GM18909 (cell line): ENCODE measurements at regions not wholly inside any gene's neighbourhood (a gene's known extent, or its start where the extent isn't known, plus 50 kb on each side); places are given as distances from the start of the nearest gene placed in this dataset.

Experiments used
- ATAC-seq: cut with Tn5 transposase; IDR thresholded peaks from one replicate; pipeline ENCODE4 v1.9.1; 2021; ENCODE audit warnings: mild to moderate bottlenecking; ENCODE audit not compliant: unreplicated experiment, poor library complexity

GRCh38 chr12:19006626-19007137, 122.9 kb upstream of the PLEKHA5 start:
- ATAC-seq = no peak

DNA sequence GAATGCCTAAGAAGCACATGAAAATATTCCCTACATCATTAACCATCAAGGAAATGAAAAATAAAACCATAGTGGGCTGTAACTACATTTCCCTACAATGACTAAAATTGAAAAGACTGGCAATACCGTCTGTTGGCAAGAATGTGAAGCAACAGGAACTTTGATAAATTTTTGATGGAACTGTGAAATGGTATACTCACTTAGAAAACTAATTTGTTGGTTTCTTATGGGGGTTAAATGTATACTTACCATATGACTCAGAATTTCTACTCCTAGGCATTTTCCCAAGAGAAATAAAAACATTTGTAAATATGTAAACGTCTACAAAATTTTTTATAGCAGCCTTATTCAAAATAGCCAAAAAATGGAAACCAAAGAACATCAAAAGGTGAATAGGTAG, 121.4 kb upstream of the PLEKHA5 start:
- ATAC-seq = no peak

DNA sequence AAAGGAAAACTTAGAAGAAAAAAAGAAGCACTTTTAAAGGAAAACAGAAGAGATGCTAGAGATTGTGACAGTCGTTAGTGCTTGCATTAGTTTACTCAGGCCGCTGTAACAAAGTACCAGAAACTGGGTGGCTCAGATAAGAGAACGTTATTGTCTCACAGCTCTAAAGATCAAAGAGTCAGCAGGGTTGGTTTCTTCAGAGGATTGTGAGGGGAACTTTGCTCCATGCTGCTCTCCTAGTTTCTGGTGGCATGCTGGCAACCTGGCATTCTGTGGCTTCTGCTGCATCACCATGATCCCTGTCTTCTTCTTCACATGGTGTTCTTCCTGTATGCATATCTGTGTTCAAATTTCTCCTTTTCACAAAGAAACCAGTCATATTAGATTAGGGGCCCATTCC, 119.4 kb upstream of the PLEKHA5 start:
- ATAC-seq = no peak

GRCh38 chr12:19010726-19011125, 118.8 kb upstream of the PLEKHA5 start:
- ATAC-seq = no peak

DNA sequence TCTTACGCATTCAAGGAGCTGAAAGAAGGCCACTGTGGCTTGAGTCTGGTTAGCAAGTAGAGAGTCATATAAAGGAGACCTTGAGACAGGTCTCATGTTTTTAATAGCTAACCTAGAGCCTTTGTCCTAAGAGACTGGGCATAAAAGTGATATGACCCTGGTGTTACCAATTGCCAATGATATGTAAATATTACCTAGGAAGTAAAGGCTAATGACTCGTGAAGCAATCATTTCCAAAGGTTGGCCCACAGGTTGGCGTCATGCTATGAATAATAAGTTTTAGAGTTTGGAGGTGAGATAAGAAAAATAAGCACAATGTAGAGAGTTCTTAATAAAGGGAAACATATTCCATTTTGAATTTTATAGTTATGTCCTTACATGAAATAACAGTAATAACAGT, 116.6 kb upstream of the PLEKHA5 start:
- no peak for ATAC-seq

GRCh38 chr12:19014240-19014639, 115.3 kb upstream of the PLEKHA5 start:
- ATAC-seq = no peak

DNA sequence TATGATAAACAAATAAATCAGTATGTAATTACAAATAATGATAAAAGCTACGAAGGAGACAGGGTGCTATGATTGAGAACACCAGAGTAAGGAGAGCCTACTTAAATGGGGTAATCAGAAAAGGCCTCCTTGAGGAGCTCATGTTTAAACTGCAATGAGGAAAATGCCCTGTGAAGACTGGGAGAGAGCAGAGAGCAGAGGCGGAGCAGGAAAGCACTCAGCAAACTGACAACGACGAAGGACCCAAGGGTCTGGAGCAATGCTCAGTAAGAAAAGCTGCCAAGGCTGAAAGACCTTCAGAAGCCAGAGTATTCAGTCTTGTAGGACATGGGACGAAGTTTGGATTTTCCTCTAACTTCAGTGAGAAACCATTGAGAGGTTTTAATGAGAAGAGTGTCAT, 114.2 kb upstream of the PLEKHA5 start:
- ATAC-seq = no peak

GRCh38 chr12:19018302-19018970, 111.1 kb upstream of the PLEKHA5 start:
- ATAC-seq = no peak

DNA sequence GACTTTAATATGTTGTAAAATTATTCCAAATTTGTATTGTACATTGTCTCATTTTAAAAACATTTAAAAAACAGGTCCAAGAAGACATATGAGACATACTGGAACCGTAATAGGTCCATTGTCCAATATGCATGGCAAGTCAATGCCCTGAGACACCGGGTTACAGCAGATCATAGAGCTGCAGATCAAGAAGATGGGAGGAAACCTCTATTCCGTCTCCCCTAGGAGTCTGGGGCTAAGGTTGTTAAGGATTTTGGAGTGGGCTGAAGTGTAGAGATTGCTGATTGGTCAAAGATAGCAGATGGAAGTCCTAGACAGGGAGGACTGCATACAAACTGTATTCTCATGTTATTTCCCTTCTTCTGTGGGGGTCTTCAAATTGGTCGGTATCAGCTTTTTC, 108.3 kb upstream of the PLEKHA5 start:
- ATAC-seq = no peak

GRCh38 chr12:19021646-19022045, 107.9 kb upstream of the PLEKHA5 start:
- no peak for ATAC-seq

GRCh38 chr12:19025582-19025981, 104.0 kb upstream of the PLEKHA5 start:
- ATAC-seq = no peak

GRCh38 chr12:19026034-19026433, 103.5 kb upstream of the PLEKHA5 start:
- no peak for ATAC-seq

GRCh38 chr12:19026614-19027488, 102.7 kb upstream of the PLEKHA5 start:
- no peak for ATAC-seq

DNA sequence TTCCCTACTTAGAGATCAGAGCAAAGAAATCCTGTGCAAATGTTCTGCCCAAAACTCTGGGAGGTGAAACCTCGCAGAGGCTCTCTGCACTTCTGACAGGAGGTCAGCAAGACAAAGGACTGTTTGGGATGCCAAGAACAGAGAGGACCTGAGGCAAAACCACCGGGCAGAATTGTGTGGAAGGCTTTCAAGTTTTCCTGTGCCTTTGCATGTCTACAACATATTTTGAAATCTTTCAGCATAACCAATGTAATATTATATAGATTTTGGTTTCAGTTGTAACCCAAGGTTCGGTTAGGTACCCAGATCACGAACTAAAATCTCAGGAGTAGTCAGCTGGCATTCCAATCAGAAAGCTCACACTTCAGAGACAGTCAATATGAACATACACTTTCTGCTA, 99.4 kb upstream of the PLEKHA5 start:
- no peak for ATAC-seq

GRCh38 chr12:19030603-19031002, 98.9 kb upstream of the PLEKHA5 start:
- ATAC-seq = no peak

DNA sequence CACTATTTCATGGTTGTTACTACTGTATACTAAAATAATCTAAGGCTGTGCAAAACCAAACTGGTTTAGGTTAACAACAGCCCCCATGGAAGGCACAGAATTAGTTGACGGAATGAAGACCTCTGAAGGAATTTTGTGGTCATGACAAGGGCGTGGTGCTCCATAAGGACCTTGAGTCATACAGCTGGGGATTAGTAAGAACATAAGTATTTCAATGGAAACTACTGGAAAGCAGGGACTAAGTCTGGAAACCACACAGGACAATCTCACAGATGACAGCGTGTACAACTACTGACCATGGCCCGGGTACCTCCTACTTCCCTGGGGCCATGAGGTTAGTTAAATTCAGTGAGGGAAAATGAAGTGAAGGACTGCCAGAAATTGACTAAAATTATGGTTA, 98.5 kb upstream of the PLEKHA5 start:
- no peak for ATAC-seq

- no peak for ATAC-seq
These were observed 96.7 kb upstream of the PLEKHA5 start for GRCh38 chr12:19032826-19033225.

- ATAC-seq = no peak
These were observed 96.3 kb upstream of the PLEKHA5 start for GRCh38 chr12:19033244-19033643.

- ATAC-seq = no peak
These were observed 94.6 kb upstream of the PLEKHA5 start for GRCh38 chr12:19034937-19035336.

- no peak for ATAC-seq
These were observed 94.0 kb upstream of the PLEKHA5 start for GRCh38 chr12:19035536-19035935.

GRCh38 chr12:19036673-19037357, 92.7 kb upstream of the PLEKHA5 start:
- ATAC-seq = no peak
